ENCODE measurements at regions not wholly inside any gene's neighbourhood (a gene's known extent, or its start where the extent isn't known, plus 50 kb on each side); places are given as distances from the start of the nearest gene placed in this dataset.

DNA sequence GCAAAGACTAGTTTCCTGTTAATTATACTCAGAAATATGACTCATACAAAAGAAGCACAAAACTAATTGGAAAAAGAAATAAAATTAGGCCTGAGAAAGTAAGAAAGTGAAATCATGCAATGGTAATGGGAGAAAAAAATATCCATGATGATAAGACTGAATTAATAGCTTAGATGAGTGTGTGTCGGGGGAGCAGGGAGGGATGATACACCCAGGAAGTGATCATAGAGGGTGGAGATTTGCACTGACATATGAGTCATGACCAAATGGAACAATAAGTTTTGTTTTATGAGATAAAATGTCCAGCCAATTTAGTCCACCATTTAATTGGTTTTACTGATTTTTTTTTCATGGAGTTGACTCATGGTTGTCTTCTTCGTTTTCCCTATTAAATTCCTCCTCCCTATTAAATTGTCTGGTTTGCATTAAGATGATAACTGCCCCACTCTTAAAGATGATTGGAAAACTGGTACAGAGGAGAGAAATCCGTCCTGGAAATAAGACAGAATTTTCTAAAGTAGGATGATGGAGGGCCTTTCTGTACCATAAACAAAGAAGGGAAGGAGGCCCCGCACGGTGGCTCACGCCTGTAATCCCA is 111.7 kb upstream of the KCNJ6 start:
- 61% methylated on average over 5 of the region's 6 CpGs for WGBS (ENCODE audit: missing lambda C conversion rate)
- no peak for FAIRE-seq
- Histone ChIP-seq H3K27ac (peak overlapping the region in 1 of 2 experiments; percentile 32; a peak in 2 of 6 replicates), H3K4me1 (no peaks in the 10 kb centered on the region), H3K4me2 (no peak overlapping the region), H3K4me3 (no peak overlapping the region), H3K9me3 (no peaks in the 10 kb centered on the region)
- ATAC-seq, result no peak
- POLR2A ChIA-PET, result no interaction called here
- CTCF ChIA-PET, result interaction anchor here (0.8 kb wide), 1 partner anchor 8 kb away, joined by 3 read pairs; no protein-coding TSS in a partner anchor
- peak; percentile 6 to 24 for DNase-seq (ENCODE audit: low read depth in 1 of 2, low spot score in 1 of 2)
- TF ChIP-seq, protein P1, sequence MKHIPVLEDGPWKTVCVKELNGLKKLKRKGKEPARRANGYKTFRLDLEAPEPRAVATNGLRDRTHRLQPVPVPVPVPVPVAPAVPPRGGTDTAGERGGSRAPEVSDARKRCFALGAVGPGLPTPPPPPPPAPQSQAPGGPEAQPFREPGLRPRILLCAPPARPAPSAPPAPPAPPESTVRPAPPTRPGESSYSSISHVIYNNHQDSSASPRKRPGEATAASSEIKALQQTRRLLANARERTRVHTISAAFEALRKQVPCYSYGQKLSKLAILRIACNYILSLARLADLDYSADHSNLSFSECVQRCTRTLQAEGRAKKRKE (CRISPR knock-in tag; IDR thresholded peaks at IDR 0.05; ENCODE audit: low read depth), result no peak
- TF ChIP-seq BHLHE40 (IDR thresholded peaks at IDR 0.05; ENCODE audit: low read depth, low read length) (no peak), RAD21 (conservative IDR thresholded peaks at IDR 0.05 in 1 of 2, IDR thresholded peaks at IDR 0.05 in 1 of 2) (no peak), POLR2A (IDR thresholded peaks at IDR 0.05; ENCODE audit: low read length) (no peak), TFCP2L1 (CRISPR knock-in tag; IDR thresholded peaks at IDR 0.05) (no peak), JUN (IDR thresholded peaks at IDR 0.05) (no peak), FOSL2 (IDR thresholded peaks at IDR 0.05) (no peak), FOSL2 (CRISPR knock-in tag; IDR thresholded peaks at IDR 0.05) (peak; percentile 20; the same call in 1 of the 2 replicates), SREBF2 (IDR thresholded peaks at IDR 0.05) (no peak)
- TF ChIP-seq, protein P2, sequence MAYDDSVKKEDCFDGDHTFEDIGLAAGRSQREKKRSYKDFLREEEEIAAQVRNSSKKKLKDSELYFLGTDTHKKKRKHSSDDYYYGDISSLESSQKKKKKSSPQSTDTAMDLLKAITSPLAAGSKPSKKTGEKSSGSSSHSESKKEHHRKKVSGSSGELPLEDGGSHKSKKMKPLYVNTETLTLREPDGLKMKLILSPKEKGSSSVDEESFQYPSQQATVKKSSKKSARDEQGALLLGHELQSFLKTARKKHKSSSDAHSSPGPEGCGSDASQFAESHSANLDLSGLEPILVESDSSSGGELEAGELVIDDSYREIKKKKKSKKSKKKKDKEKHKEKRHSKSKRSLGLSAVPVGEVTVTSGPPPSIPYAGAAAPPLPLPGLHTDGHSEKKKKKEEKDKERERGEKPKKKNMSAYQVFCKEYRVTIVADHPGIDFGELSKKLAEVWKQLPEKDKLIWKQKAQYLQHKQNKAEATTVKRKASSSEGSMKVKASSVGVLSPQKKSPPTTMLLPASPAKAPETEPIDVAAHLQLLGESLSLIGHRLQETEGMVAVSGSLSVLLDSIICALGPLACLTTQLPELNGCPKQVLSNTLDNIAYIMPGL (CRISPR knock-in tag; IDR thresholded peaks at IDR 0.05; ENCODE audit: borderline replicate concordance), result no peak

DNA sequence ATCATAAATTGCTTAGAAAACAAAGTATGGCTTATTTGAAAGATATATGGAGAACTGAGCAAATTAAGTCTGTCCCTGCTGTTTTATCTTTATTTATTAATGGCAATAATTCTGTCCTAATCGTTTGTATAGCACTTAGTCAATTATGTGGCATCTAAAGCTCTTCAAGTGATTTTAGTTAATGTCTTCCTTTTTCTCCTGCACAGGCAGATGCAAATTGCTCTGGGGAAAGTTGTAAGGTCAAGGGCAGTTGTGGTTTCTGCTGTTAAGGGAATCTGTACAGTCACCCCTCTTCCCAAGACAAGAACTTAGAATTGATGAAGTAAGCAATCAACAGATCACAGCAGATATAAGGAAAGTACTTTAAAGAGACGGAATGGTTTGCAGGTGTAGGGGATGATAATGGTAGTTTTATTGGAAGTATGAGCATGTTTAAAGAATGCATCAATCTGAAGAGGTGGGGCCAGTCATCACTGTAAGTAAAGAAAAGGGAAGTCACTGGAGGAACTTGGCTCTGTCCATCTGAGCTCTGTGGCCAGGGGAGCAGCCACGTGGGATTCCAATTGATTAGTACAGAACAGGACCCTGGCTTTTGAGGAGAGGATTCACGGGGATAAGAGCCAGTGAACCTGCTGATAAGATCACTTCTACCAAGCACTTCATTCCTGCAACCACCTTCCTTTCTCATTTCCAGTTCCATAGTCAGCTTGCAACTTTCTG is 116.0 kb upstream of the KCNJ6 start:
- Histone ChIP-seq H3K27ac (peak overlapping the region in 1 of 2 experiments; percentile 37; a peak in 1 of 6 replicates), H3K4me3 (no peak overlapping the region), H3K4me2 (no peak overlapping the region), H3K9me3 (no peaks in the 10 kb centered on the region), H3K4me1 (peaks cover 11% of the 10 kb centered on the region; the same call in 2 of the 3 replicates)
- no peak for FAIRE-seq
- ATAC-seq, result no peak
- DNase-seq (ENCODE audit: low read depth in 1 of 2, low spot score in 1 of 2), result no peak
- 32% methylated on average over 4 of the region's 4 CpGs for WGBS (ENCODE audit: missing lambda C conversion rate)
- ChIA-PET POLR2A (no interaction called here), CTCF (interaction anchor here (1.2 kb wide), 1 partner anchor 324 kb away, joined by 3 read pairs; no protein-coding TSS in a partner anchor)
- TF ChIP-seq NPAS2 (CRISPR knock-in tag; IDR thresholded peaks at IDR 0.05; ENCODE audit: borderline replicate concordance) (no peak), JUNB (IDR thresholded peaks at IDR 0.05) (no peak)
- TF ChIP-seq, protein P3, sequence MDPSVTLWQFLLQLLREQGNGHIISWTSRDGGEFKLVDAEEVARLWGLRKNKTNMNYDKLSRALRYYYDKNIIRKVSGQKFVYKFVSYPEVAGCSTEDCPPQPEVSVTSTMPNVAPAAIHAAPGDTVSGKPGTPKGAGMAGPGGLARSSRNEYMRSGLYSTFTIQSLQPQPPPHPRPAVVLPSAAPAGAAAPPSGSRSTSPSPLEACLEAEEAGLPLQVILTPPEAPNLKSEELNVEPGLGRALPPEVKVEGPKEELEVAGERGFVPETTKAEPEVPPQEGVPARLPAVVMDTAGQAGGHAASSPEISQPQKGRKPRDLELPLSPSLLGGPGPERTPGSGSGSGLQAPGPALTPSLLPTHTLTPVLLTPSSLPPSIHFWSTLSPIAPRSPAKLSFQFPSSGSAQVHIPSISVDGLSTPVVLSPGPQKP (IDR thresholded peaks at IDR 0.05; ENCODE audit: low read depth, low read length), result no peak

DNA sequence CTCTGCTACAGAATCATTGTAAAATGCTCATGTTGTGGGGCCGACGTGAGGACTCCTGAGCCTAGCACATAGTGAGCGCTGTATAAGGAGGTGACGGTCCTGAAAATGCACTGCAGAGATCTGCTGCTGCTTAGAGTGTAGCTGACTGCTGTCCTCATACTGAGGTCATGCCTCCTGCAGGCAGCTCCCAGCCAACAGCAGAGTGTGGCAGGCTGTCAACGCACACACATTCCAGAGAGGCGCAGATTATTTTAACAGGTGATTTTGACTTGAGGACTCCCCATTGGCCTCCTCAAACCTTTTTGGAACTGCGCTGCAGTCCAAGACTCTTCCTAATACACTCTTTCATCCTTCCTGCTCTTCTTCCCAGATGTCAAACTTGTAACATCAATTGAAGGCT is 119.8 kb upstream of the KCNJ6 start:
- ChIA-PET POLR2A (no interaction called here), CTCF (interaction anchor here (1.0 kb wide), 1 partner anchor 9 kb away, joined by 3 read pairs; no protein-coding TSS in a partner anchor)
- no peaks in the 10 kb centered on the region for H3K9me3 ChIP-seq
- DNase-seq (ENCODE audit: low read depth in 1 of 2, low spot score in 1 of 2) (no peak), ATAC-seq (no peak), FAIRE-seq (no peak)
- peaks cover 21% of the 10 kb centered on the region for H3K4me1 ChIP-seq
- TF ChIP-seq ESRRA (IDR thresholded peaks at IDR 0.05; ENCODE audit: borderline replicate concordance, low read length) (no peak), NR3C1 (IDR thresholded peaks at IDR 0.05) (no peak), BHLHE40 (IDR thresholded peaks at IDR 0.05; ENCODE audit: low read depth, low read length) (no peak), RAD21 (conservative IDR thresholded peaks at IDR 0.05 in 1 of 2, IDR thresholded peaks at IDR 0.05 in 1 of 2) (no peak), SREBF2 (IDR thresholded peaks at IDR 0.05) (no peak), POLR2A (IDR thresholded peaks at IDR 0.05; ENCODE audit: low read length) (no peak), NPAS2 (CRISPR knock-in tag; IDR thresholded peaks at IDR 0.05; ENCODE audit: borderline replicate concordance) (no peak), RCOR1 (IDR thresholded peaks at IDR 0.05; ENCODE audit: low read depth, low read length) (no peak), GATA3 (IDR thresholded peaks at IDR 0.05; ENCODE audit: borderline replicate concordance) (no peak), KDM5A (IDR thresholded peaks at IDR 0.05) (no peak), CEBPB (IDR thresholded peaks at IDR 0.05) (no peak), HOXA7 (CRISPR knock-in tag; IDR thresholded peaks at IDR 0.05) (no peak)
- TF ChIP-seq, protein P3 (IDR thresholded peaks at IDR 0.05; ENCODE audit: low read depth, low read length), result no peak
- H3K4me2 ChIP-seq, result no peak overlapping the region
- peak overlapping the region; percentile 72 to 73; a peak in 5 of 6 replicates for H3K27ac ChIP-seq
- 86% methylated on average over 6 of the region's 7 CpGs for WGBS (ENCODE audit: missing lambda C conversion rate)
- H3K4me3 ChIP-seq, result no peak overlapping the region

Data from A549 (cell line).